Epithelial cell of esophagus (primary cell): ENCODE measurements at regions not wholly inside any gene's neighbourhood (a gene's known extent, or its start where the extent isn't known, plus 50 kb on each side); places are given as distances from the start of the nearest gene placed in this dataset.
"Not testable (repeated sequence)": the region's sequence is repeated elsewhere in the genome, so short reads cannot be mapped to it uniquely, and the experiment has no call there.

Experiments used
- DNase-seq: peaks from one replicate; pipeline ENCODE4 v3.0.0; 2010; ENCODE audit warnings: low read depth
- H3K4me3 ChIP-seq: 2 replicates; pipeline ENCODE4 v1.5.1; 2011; ENCODE audit warnings: mild to moderate bottlenecking, low read length, control low read depth
- CTCF ChIP-seq: IDR thresholded peaks from 2 replicates; pipeline ENCODE4 v1.5.1; 2011; ENCODE audit warnings: low read depth, mild to moderate bottlenecking, low read length, control low read depth, inconsistent platforms; ENCODE audit not compliant: insufficient read depth; ENCODE audit errors: missing control alignments

DNA sequence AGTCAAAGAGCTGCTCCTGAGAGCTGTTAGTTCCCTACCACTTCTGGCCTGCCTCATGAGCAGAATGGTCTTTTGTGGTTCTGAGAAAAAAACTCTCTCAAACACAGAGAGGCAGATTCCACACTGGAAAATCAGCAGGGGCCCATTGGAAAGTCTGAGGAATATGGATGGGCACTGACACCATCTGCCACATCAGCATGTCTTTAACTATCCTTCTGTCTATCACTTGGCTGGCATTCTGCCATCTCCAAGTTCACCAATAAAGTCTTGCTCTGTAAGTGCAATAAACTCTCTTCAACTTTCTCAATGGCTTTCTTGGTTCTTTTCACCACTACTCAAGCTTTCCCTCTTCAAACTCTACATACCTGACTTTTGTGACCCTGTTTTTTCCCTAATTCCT, 101.3 kb upstream of the GALNT15 start:
- no peak overlapping the region for H3K4me3 ChIP-seq
- TF ChIP-seq CTCF, result no peak
- DNase-seq, result no peak

- H3K4me3 ChIP-seq, result not testable (repeated sequence)
- peak; percentile 60 for DNase-seq
These were observed 100.3 kb upstream of the GALNT15 start for GRCh38 chr3:16073990-16074671.

GRCh38 chr3:16075647-16076046, 98.8 kb upstream of the GALNT15 start:
- no peak for TF ChIP-seq CTCF
- no peak for DNase-seq
- H3K4me3 ChIP-seq, result no peak overlapping the region

- DNase-seq, result no peak
- TF ChIP-seq CTCF, result no peak
- no peak overlapping the region for H3K4me3 ChIP-seq
These were observed 97.9 kb upstream of the GALNT15 start for GRCh38 chr3:16076564-16076963.

DNA sequence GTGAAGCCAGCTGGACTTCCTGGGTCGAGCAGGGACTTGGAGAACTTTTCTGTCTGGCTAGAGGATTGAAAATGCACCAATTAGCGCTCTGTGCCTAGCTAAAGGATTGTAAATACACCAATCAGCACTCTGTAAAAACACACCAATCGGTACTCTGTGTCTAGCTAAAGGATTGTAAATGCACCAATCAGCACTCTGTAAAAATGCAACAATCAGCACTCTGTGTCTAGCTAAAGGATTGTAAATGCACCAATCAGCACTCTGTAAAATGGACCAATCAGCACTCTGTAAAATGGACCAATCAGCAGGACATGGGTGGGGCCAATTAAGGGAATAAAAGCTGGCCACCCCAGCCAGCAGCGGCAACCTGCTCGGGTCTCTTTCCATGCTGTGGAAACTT, 97.3 kb upstream of the GALNT15 start:
- H3K4me3 ChIP-seq, DNase-seq: not testable (repeated sequence)

- not testable (repeated sequence) for H3K4me3 ChIP-seq, DNase-seq
These were observed 96.8 kb upstream of the GALNT15 start for GRCh38 chr3:16077681-16078080.

DNA sequence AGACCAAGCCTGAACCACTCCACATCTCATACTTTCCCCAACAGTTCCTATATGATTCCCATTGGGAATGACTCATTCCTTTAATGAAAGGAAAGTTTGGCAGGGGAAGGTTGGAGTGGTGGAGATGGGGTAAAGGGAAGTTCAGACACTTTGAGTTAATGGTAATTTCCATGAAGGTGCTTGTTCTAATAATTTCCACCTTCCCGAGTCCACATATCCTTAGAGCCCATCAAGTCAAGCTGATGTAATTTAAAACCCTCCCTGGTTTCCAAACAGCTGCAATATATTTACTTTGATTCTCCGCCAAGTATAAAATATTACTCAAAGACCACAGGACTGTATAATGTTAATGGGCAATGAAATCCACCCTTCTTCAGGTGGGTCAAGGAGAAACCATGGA, 95.0 kb upstream of the GALNT15 start:
- no peak for DNase-seq
- no peak overlapping the region for H3K4me3 ChIP-seq
- no peak for TF ChIP-seq CTCF

DNA sequence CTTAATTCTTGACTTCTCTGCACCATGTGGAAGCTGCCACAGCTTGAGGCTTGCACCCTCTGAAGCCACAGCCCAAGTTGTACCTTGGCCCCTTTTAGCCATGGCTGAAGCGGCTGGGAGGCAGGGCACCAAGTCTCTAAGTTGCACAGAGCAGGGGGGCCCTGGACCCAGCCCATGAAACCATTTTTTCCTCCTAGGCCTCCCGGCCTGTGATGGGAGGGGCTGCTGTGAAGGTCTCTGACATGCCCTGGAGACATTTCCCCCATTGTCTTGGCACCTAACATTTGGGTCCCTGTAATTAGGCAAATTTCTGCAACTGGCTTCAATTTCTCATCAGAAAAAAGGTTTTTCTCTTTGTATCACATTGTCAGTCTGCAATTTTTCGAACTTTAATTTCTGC, 92.8 kb upstream of the GALNT15 start:
- no peak overlapping the region for H3K4me3 ChIP-seq
- no peak for DNase-seq
- TF ChIP-seq CTCF, result no peak

DNA sequence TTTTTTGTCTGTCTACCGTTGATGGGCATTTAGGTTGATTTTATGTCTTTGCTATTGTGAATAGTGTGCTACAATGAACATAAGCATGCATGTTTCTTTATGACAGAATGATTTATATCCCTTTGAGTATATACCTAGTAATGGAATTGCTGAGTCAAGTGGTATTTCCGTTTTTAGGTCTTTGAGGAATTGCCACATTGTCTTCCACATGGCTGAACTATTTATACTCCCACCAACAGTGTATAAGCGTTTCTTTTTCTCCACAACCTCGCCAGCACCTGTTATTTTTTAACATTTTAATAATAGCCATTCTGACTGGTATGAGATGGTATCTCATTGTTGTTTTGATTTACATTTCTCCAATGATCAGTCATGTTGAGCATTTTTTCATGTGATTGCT, 89.6 kb upstream of the GALNT15 start:
- DNase-seq, result no peak
- no peak overlapping the region for H3K4me3 ChIP-seq
- no peak for TF ChIP-seq CTCF
